GM18519 (cell line): ENCODE measurements at regions not wholly inside any gene's neighbourhood (a gene's known extent, or its start where the extent isn't known, plus 50 kb on each side); places are given as distances from the start of the nearest gene placed in this dataset.

Experiments
- ATAC-seq: cut with Tn5 transposase; IDR thresholded peaks from one replicate; pipeline ENCODE4 v1.9.1; 2021; ENCODE audit warnings: mild to moderate bottlenecking, moderate library complexity; ENCODE audit not compliant: unreplicated experiment, low FRiP score

GRCh38 chr6:44062771-44063560 lies 64.3 kb downstream of the MRPL14 start:
- ATAC-seq, result no peak

DNA sequence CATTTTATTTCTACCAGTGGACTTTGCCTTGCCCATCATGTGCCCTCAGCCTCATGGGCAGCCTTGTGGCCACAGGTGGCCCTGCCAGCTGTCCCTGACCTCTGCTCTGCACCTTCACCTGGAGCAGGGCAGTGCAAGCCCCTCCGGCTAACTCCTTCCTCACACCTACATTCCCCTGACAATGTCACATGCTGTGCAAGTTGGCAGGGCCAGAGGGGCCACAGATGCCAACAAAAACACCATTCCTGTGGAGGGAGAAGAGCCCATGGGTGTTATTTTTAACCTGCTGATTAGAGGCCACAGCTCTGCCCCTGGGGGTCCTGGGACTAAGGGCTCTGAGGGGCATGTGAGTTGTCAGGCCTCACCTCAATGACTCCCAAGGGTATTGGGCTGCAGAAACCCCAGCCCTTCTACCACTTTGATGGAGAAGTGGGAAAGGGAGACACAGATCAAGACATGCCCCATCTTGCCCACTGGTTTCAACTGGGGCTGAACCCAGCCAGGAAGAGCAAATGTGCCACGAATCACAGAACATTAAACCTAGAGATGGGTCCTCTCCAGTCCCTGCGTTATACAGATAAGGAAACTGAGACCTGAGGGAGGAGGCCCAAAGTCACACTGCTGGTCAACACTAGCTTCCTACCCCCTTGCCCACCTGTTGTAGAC lies 65.0 kb downstream of the MRPL14 start:
- no peak for ATAC-seq

DNA sequence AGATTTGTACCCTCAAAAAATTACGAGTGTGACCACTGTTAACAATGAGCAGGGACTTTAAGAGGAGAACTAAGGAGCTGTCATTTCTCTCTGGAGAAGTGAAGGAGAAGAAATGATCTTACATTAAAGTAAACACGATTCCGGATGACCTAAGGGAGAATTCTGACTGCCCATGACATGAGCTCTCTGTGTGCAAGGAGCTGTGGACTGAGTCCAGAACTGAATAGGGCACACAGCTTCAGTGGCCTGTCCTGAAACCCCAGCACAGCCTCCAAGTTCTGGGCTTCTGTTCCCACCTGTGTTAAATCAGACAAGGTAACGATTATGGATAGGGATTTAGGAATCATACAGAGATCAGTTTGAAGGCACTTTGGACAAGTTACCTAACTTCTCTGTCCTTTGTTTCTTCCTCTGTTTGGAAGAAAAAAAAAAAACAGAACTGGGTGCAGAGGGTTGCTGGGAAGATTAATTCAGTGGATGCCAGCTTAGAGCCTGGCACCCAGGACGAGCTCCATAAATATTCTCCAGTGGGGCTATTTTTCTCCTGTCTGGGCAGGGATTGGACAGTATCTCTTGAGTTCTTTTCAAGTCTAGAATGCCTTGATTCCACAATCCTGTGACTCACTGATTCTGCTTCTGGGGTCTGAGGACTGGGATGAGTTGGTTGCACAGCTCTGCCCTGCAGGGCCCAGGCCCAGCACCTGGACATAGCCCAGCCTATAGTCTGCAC lies 65.7 kb downstream of the MRPL14 start:
- ATAC-seq, result no peak

DNA sequence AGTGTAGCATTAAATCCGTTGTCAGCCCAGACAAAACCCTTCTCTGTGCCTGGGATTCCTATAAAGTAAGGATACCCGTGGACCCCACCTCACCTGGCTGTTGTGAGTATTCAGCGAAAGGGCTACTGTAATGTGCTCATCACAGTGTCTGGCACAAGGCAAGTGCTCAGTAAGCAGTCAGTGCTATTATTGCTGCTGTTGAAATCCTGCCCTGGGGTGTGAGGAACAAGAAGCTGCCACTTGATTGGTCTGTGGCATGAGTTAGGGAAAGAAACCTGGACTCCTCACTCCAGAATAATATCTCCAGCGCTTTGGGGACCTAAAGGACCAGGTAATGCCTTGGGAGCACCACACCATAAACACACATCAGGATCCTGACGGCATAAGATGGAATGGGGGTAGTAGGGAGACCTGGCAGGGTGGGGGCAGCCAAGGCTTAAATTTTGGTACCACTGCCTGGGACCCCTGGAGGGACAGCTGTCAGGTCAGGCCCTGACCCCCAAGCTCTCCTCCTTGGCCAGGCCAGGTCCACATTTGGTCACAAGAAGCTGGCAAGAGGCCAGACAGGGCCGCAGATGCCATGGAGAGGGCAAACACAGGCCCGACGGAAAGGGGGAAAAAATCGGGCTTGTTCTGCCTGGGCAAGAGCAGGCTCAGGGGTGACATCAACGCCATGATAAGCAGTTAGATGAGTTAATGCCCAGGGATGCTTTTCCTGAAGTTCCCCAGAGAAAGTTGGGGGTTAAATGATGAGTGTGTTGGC lies 66.5 kb downstream of the MRPL14 start:
- ATAC-seq, result no peak

GRCh38 chr6:44059359-44060346 lies 67.6 kb downstream of the MRPL14 start:
- ATAC-seq, result no peak

DNA sequence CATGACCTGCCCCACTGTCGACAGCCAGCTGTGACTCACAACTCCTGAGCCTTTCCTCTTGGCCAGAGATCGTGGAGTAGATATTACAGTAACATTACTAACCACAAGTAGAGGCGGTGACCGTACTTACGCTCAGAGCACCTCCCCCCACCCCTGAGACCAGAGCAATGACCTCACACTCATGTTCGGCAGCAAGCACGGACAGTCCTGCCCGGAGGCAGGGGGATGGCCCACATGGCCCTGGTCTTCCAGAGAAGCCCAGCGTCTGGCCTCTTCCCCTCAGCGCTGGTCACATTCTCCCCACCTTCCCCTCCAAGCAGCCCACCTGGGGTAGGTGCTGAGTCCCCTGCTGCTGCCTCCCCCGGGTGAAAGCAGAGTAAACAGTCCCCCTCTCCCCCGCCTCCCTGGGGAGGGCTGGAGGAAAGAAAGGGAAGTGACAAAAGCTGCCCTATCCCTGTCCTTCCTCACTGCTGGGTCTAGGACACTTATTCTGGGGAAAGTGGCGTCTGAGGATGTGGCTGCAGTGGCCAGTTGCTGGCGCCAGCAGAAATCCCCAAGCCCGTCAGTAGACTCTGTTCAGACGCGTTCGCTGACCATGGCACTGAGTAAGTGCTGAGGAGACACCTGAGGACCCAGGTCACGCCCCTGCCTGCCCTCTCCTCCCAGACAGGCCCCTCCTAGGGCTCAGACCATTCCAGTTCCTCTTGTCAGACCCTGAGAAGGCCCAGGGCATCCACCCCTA lies 68.5 kb downstream of the MRPL14 start:
- no peak for ATAC-seq

GRCh38 chr6:44057931-44058616 lies 69.2 kb downstream of the MRPL14 start:
- ATAC-seq, result no peak

DNA sequence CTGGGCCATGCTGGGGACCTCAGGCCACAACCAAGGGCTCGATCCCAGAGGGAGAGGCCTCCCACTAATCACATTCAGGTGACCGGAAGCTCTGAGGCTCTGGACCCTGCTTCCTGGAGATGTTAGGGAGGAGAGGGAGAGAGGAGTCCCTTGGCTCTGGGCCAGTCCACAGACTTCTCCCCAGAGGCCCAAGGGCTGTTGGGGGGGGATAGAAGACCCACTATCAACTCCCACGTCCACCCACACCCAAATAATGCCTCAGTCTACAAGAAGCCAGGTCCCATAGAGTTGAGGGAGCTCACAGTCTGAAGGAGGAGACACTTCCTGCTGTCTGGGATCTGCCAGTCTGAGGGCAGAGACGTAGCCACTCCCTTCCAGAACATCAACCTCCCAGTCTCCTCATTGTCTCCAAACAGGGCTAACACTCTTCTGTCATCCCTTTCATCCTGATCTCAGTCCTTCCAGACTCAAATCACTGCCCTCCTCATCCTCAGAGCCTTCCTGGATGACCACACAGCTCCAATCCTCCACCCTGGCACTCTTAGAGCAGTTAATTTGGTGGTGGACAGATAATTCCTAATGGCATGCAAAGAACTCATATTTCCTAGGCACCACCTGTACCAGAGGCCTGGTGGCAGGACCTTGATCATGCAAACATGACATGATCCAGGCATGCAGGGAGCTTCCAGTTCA lies 69.9 kb downstream of the MRPL14 start:
- ATAC-seq, result no peak

DNA sequence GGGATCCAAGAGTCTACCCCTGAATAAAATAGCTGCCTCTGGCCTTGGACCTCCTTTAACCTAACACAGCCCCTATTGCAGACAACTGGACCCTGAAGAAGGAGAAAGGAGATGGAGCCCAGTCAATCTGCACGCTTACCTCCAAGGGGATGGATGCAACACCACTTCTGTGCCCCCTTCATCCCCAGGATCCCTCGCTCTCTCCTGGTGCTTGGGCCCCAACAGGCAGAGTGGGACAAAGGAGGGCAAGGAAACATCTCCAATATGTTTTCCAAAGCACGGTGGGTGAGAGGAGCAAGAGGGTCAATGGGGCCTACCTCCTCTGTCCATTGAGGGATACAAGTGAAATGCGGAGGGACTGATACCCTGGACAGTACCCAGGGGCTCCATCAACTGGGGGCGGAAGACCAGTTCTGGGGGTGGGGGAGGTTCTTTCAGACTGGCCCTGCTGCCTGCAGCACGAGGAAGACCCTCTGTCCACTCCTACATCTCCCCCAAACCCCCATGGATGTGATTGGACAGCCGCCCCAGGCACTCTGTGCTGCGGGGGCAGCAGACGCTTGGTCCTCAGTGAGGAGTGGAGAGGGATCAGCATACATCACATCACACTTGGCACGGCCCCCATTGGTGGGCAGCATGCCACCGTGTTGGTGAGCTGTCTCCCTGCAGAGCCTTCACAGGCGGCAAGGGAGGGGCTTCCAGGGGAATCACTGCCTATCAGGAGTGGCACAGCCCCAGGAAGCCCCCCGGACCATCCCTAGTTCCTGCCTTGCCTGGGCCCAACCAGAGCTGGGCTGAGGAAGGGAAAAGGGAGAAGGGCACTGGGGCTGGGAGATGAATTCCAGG lies 70.6 kb downstream of the MRPL14 start:
- no peak for ATAC-seq

DNA sequence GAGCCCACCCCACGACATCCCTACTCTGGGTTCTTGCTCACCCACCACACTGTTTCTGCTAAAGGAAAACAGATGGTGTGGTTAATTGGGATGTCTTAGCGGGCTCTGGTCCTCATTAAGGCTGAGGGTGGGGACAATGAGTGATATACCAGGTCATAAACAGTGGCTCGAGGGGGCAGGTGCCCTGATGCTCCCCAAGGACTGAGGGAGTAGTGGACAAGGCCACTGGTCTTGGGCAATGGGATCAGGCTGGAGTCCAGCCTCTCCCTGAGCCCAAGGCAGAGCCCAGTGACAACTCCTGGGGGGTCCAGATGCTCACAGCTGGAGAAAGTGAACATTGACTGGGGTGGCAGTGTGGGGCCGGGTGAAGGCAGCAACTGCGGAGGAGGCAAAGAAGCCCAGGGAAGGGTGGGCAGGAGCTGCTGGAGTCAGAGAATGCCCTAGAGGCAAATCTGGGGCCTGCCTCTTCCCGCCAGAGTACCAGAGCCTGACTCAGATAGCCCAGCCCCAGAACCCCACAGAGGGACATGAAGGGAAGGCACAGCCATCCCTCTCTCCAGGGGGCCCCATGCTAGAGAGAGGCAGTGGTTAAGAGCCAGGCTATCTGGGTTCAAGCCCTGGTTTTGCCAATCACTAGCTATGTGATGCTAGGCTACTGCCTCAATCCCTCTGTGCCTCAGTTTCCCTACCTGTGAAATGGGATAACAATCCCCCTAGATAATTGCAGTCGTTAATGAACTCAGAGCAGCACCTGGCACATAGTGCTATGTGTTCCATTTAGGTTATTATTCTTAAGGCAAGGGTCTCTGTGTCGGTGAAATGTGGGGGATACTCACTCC lies 72.3 kb downstream of the MRPL14 start:
- ATAC-seq, result no peak

DNA sequence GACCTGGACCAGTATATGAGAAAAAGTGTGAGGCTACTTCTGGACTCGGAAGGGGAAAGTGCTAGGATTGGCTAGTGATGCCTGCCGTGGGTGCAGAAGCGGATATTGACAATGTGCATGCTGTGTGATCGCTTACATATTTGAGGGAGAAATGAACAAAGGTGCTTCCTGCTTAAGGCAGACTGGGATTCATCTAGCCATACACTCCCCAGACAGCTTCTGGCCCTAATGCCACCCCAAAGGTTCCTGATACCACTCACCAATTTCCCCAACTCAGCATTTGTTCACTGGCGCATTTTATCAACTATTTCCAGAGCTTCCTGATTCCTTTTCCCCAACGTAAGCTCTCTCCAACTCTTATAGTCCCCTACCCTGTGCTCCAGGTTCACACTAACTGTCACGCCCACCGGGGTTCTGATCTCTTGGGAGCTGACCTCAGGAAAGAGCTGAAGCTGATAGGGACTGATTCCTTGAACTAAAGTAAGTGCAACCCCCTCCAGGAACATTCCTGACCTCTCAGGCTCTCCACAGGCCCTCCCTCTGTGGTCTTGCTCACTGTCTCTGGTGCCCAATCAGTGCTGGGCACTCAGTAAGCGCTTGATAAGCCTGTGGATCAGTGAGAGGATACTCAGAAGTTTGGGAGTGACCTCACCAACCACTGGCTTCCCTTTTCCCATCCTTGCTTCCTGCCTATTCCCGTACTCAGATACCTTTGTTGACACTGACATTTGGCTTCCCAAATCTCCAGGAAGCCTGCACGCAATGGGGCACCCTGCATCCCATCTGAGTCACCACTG lies 73.3 kb downstream of the MRPL14 start:
- ATAC-seq, result no peak

DNA sequence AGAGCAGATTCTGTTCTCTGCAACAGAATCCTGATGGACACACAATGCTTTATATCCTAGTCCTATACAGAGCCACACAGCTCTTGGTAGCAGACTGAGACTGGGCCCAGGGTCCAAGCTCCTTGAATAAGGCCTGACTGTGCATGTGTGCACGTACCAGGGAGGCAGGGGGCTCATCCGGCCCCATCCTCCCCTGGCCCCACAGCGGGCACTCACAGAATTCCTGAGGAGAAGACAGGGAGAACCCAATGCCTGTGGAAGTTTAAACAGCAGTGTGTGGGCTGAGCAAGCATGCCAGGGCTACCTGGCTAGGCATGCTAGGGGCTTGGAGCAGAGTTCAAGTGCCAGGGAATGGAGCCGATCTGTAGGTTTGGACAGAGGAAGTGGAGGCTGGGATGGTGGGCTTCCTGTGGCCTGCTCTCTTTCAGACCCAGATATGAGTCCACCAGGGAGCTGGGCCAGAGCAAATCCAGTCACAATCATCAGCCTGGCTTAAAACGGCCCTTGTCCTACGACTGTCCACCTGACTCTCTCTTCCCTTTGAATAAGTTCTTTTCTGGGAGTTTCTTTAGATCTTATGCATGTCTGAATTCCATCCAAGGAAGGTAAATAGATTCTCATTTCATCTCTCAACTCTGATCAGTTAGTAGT lies 74.0 kb downstream of the MRPL14 start:
- no peak for ATAC-seq

- no peak for ATAC-seq
These were observed 74.7 kb downstream of the MRPL14 start for GRCh38 chr6:44052419-44053023.

DNA sequence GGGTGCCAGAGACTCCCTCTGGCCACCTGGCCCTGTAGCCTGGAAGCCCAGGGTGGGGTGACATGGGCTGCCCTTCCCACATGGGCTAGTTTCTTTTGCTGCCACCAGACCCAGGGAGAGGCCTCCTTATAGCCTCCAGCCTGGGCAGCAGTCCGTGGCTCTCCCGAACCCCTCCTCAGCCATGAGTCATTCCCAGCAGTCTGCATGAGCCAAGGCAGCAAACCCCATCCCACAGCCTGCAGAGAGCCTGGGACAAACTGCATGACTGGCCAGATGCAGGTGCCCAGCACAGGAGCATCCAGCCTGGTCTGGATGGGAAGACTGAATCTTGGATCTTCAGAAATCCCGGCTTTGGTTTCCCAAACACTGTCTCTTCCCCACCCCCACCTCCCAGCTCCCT lies 75.7 kb downstream of the MRPL14 start:
- no peak for ATAC-seq
